ENCODE measurements at regions not wholly inside any gene's neighbourhood (a gene's known extent, or its start where the extent isn't known, plus 50 kb on each side); places are given as distances from the start of the nearest gene placed in this dataset.
"Not testable (repeated sequence)": the region's sequence is repeated elsewhere in the genome, so short reads cannot be mapped to it uniquely, and the experiment has no call there.

DNA sequence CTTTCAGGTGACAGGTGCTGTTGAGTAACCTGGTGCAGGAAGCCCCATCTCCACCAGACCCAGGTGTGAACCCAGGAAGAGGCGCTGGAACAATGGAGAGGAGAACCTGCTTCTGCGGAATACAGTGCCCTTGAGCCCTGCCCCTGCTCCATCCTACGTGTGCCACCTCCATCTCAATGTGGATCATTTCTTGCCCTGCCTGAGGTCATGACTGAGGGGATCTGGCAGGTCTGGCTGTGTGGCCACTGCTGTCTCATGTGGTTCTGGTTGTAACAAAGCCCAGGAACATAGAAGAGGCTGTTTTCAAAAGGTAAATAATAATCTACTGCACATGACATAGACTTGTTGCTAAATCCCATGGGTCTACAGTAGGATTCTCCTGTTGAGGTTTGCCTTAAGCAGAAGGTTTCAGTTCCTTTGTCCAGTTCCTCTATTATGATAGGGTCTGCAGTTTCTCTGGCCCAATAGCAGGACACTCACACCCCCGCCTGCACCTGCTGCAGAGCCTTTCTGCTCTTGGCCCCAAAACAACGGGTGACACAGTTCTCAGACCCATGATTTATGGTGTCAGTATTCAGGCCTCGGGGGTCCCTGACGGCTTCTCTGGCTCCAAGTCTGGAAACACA lies 113.5 kb upstream of the IGLL5 start:
- Histone ChIP-seq H3K27ac (ENCODE audit: low read depth, low read length) (no peak overlapping the region), H3K9me3 (ENCODE audit: control insufficient read depth, insufficient read depth, low read length) (no peaks in the 10 kb centered on the region), H3K27me3 (ENCODE audit: control insufficient read depth, insufficient read depth, low read length) (peaks cover 2% of the 10 kb centered on the region), H3K4me3 (ENCODE audit: low read depth, low read length) (no peak overlapping the region)
- TF ChIP-seq CTCF (IDR thresholded peaks at IDR 0.05; ENCODE audit: low read depth, low read length): no peak
- no peak for DNase-seq (ENCODE audit: low read depth, low spot score)
- POLR2A ChIA-PET: no interaction called here
- CTCF ChIA-PET: no interaction called here

GRCh38 chr22:22774762-22775161 lies 112.9 kb upstream of the IGLL5 start:
- H3K9me3 ChIP-seq (ENCODE audit: control insufficient read depth, insufficient read depth, low read length); DNase-seq (ENCODE audit: low read depth, low spot score); POLR2A ChIA-PET; H3K4me3 ChIP-seq (ENCODE audit: low read depth, low read length); H3K27me3 ChIP-seq (ENCODE audit: control insufficient read depth, insufficient read depth, low read length); CTCF ChIA-PET; H3K27ac ChIP-seq (ENCODE audit: low read depth, low read length): not testable (repeated sequence)

GRCh38 chr22:22776121-22776520 lies 111.5 kb upstream of the IGLL5 start:
- POLR2A ChIA-PET: no interaction called here
- CTCF ChIA-PET: no interaction called here

GRCh38 chr22:22779213-22779612 lies 108.4 kb upstream of the IGLL5 start:
- TF ChIP-seq CTCF (IDR thresholded peaks at IDR 0.05; ENCODE audit: low read depth, low read length): no peak
- H3K27ac ChIP-seq (ENCODE audit: low read depth, low read length): no peak overlapping the region
- no peaks in the 10 kb centered on the region for H3K9me3 ChIP-seq (ENCODE audit: control insufficient read depth, insufficient read depth, low read length)
- no peaks in the 10 kb centered on the region for H3K27me3 ChIP-seq (ENCODE audit: control insufficient read depth, insufficient read depth, low read length)
- no peak for DNase-seq (ENCODE audit: low read depth, low spot score)
- ChIA-PET POLR2A (no interaction called here), CTCF (interaction anchor here (1.3 kb wide), 1 partner anchor 9 kb away, joined by 4 read pairs; no protein-coding TSS in a partner anchor)
- no peak overlapping the region for H3K4me3 ChIP-seq (ENCODE audit: low read depth, low read length)

More at GRCh38 chr22:22776121-22776520, 111.5 kb upstream of the IGLL5 start:
- DNase-seq (ENCODE audit: low read depth, low spot score): no peak
- no peaks in the 10 kb centered on the region for H3K27me3 ChIP-seq (ENCODE audit: control insufficient read depth, insufficient read depth, low read length)
- H3K4me3 ChIP-seq (ENCODE audit: low read depth, low read length): no peak overlapping the region
- no peaks in the 10 kb centered on the region for H3K9me3 ChIP-seq (ENCODE audit: control insufficient read depth, insufficient read depth, low read length)
- TF ChIP-seq CTCF (IDR thresholded peaks at IDR 0.05; ENCODE audit: low read depth, low read length): no peak
- no peak overlapping the region for H3K27ac ChIP-seq (ENCODE audit: low read depth, low read length)

DNA sequence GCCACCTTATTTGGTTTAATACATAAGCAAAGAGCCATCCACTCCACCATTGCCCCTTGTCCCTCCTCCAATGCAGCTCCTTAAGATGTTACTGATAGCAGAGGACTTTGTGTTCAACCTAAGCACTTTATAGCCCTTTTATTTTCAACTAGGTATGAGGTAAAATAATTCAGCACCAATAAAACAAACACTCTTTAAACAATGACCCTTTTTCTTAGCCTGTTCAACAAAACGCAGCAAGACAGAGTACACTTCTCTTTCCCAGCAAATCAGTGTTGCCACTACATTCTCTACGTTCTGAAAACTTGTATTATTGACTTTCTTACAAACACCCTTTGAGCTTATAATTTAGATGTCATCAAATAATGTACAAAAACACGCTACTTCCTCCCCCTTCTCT lies 104.0 kb upstream of the IGLL5 start:
- H3K4me3 ChIP-seq (ENCODE audit: low read depth, low read length): no peak overlapping the region
- peaks cover 5% of the 10 kb centered on the region for H3K27me3 ChIP-seq (ENCODE audit: control insufficient read depth, insufficient read depth, low read length)
- no peak for TF ChIP-seq CTCF (IDR thresholded peaks at IDR 0.05; ENCODE audit: low read depth, low read length)
- no peak for DNase-seq (ENCODE audit: low read depth, low spot score)
- no peak overlapping the region for H3K27ac ChIP-seq (ENCODE audit: low read depth, low read length)
- ChIA-PET POLR2A (no interaction called here), CTCF (interaction anchor here (0.9 to 1.5 kb wide), 2 partner anchors 14 to 31 kb away, joined by 3 to 8 read pairs; no protein-coding TSS in a partner anchor)
- no peaks in the 10 kb centered on the region for H3K9me3 ChIP-seq (ENCODE audit: control insufficient read depth, insufficient read depth, low read length)

Measured in AG04450 (cell line).